ENCODE measurements at regions not wholly inside any gene's neighbourhood (a gene's known extent, or its start where the extent isn't known, plus 50 kb on each side); places are given as distances from the start of the nearest gene placed in this dataset.

DNA sequence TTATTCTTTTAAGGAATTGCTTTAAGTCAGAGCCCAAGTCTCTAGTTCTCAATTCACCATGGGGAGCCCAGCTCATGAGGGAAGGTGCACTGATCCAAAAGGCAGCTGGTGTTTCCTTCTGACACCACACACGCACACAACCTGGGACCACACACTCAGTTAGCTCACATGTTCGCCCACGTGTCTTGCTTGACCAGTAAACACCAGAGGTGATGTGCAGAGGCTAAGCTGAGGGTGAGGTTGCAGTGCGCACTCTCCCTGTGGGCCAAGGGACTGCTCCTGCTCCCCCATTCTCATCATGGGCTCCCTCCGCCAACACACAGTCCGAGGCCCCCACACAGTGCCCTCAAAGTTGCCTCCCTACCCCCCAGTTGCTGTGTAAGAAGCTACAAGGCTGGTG lies 70.8 kb upstream of the BZW1 start:
- Histone ChIP-seq H3K4me3 (replicated peaks; ENCODE audit: insufficient read depth, low read length) (no peak overlapping the region), H3K27ac (replicated peaks) (no peak overlapping the region), H3K27me3 (ENCODE audit: insufficient read depth, poor library complexity, severe bottlenecking) (no peaks in the 10 kb centered on the region)
- no peak for TF ChIP-seq CTCF (IDR thresholded peaks at IDR 0.05; ENCODE audit: insufficient read depth, low read length)
- TF ChIP-seq, protein P1, sequence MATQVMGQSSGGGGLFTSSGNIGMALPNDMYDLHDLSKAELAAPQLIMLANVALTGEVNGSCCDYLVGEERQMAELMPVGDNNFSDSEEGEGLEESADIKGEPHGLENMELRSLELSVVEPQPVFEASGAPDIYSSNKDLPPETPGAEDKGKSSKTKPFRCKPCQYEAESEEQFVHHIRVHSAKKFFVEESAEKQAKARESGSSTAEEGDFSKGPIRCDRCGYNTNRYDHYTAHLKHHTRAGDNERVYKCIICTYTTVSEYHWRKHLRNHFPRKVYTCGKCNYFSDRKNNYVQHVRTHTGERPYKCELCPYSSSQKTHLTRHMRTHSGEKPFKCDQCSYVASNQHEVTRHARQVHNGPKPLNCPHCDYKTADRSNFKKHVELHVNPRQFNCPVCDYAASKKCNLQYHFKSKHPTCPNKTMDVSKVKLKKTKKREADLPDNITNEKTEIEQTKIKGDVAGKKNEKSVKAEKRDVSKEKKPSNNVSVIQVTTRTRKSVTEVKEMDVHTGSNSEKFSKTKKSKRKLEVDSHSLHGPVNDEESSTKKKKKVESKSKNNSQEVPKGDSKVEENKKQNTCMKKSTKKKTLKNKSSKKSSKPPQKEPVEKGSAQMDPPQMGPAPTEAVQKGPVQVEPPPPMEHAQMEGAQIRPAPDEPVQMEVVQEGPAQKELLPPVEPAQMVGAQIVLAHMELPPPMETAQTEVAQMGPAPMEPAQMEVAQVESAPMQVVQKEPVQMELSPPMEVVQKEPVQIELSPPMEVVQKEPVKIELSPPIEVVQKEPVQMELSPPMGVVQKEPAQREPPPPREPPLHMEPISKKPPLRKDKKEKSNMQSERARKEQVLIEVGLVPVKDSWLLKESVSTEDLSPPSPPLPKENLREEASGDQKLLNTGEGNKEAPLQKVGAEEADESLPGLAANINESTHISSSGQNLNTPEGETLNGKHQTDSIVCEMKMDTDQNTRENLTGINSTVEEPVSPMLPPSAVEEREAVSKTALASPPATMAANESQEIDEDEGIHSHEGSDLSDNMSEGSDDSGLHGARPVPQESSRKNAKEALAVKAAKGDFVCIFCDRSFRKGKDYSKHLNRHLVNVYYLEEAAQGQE (IDR thresholded peaks at IDR 0.05; ENCODE audit: insufficient replicate concordance, low read depth) = no peak
- no peak for TF ChIP-seq GABPA (IDR thresholded peaks at IDR 0.05; ENCODE audit: low read depth)
- TF ChIP-seq SPI1 (IDR thresholded peaks at IDR 0.05; ENCODE audit: borderline replicate concordance, low read depth) = no peak
- no peak for DNase-seq (ENCODE audit: low read depth in 1 of 2, low spot score in 1 of 2)

DNA sequence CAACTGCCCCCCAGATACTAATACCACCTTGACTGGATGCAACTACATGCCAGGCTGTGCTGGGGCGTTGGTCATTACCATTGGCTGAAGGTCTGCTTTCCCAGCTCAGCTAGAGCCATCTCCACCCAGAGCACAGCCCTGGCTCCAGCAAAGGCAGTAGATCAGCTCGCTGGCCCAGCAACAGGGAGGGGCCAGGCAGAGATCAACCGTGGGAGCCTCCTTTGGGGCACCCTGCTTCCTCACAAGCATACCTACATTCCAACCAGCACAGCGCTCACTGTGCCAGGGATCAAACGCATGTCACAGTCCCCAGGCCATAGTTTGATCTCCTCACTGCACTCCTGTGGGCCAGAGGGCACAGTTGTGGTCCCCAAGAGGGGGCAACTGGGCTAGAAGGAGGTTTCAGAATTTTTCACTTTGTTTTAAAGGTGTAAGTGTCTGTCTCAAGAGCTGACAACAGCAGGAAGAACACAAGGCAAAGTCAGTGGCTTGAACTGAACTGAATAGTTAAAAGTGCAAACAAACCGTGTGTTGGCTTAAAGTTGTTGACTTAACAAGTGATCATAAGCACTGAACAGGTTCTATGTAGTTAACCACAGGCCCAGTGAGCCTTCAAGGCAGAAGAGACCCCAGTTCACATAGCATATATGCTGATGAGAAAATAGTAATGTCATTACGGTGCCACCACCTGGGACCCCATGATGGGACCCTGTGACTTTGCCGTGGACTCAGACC lies 70.1 kb upstream of the BZW1 start:
- no peak for DNase-seq (ENCODE audit: low read depth in 1 of 2, low spot score in 1 of 2)
- no peak for TF ChIP-seq GABPA (IDR thresholded peaks at IDR 0.05; ENCODE audit: low read depth)
- TF ChIP-seq, protein P1 (IDR thresholded peaks at IDR 0.05; ENCODE audit: insufficient replicate concordance, low read depth) = no peak
- TF ChIP-seq SPI1 (IDR thresholded peaks at IDR 0.05; ENCODE audit: borderline replicate concordance, low read depth) = no peak
- no peak for TF ChIP-seq POLR2AphosphoS5 (IDR thresholded peaks at IDR 0.05; ENCODE audit: low read depth)
- TF ChIP-seq CTCF (IDR thresholded peaks at IDR 0.05; ENCODE audit: insufficient read depth, low read length) = no peak
- Histone ChIP-seq H3K4me3 (replicated peaks; ENCODE audit: insufficient read depth, low read length) (no peak overlapping the region), H3K27me3 (ENCODE audit: insufficient read depth, poor library complexity, severe bottlenecking) (no peaks in the 10 kb centered on the region), H3K27ac (replicated peaks) (no peak overlapping the region)

DNA sequence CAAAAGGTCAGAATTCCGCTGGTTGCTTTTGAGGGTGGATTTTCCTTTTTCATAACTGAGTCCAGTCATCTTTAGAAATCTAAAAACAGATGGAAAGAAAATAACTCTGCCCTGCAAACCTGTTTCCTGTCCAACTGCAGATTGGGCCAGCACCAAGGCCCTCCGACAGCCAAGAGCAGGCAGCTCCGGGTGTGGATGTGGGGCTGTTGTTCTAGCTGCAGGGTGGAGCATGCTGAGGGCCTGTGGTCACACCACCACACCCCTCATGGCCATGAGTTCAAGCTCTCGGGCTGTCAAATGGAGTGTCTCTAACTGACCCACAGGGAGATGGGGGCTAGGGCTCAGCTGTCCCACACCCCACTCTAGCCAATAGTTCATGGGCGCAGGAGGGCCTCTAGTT lies 69.3 kb upstream of the BZW1 start:
- Histone ChIP-seq H3K27ac (replicated peaks) (no peak overlapping the region), H3K4me3 (replicated peaks; ENCODE audit: insufficient read depth, low read length) (no peak overlapping the region), H3K27me3 (ENCODE audit: insufficient read depth, poor library complexity, severe bottlenecking) (no peaks in the 10 kb centered on the region)
- no peak for DNase-seq (ENCODE audit: low read depth in 1 of 2, low spot score in 1 of 2)
- TF ChIP-seq SPI1 (IDR thresholded peaks at IDR 0.05; ENCODE audit: borderline replicate concordance, low read depth) (no peak), CTCF (IDR thresholded peaks at IDR 0.05; ENCODE audit: insufficient read depth, low read length) (no peak), POLR2AphosphoS5 (IDR thresholded peaks at IDR 0.05; ENCODE audit: low read depth) (no peak), GABPA (IDR thresholded peaks at IDR 0.05; ENCODE audit: low read depth) (no peak)
- TF ChIP-seq, protein P1 (IDR thresholded peaks at IDR 0.05; ENCODE audit: insufficient replicate concordance, low read depth) = no peak

All from HL-60 (cell line).